GM12891 (cell line): ENCODE measurements at regions not wholly inside any gene's neighbourhood (a gene's known extent, or its start where the extent isn't known, plus 50 kb on each side); places are given as distances from the start of the nearest gene placed in this dataset.
"Not testable (repeated sequence)": the region's sequence is repeated elsewhere in the genome, so short reads cannot be mapped to it uniquely, and the experiment has no call there.

ENCODE experiments used
- PAX5 ChIP-seq: IDR thresholded peaks from 2 replicates; pipeline ENCODE4 v1.6.1; 2011; ENCODE audit warnings: low read length, moderate library complexity, mild to moderate bottlenecking; ENCODE audit not compliant: insufficient read depth, severe bottlenecking
- POLR2A ChIP-seq: IDR thresholded peaks from 2 replicates; pipeline ENCODE4 v1.6.1; 2011; ENCODE audit warnings: low read depth, low read length, control low read depth
- POLR2AphosphoS5 ChIP-seq: IDR thresholded peaks from 2 replicates; pipeline ENCODE4 v1.6.1; 2011; ENCODE audit warnings: low read depth, low read length, control low read depth
- SPI1 ChIP-seq: IDR thresholded peaks from 2 replicates; pipeline ENCODE4 v1.6.1; 2011; ENCODE audit warnings: low read depth, low read length, control low read depth
- TAF1 ChIP-seq: IDR thresholded peaks from 2 replicates; pipeline ENCODE4 v1.6.1; 2011; ENCODE audit warnings: low read depth, low read length, control low read depth

- not testable (repeated sequence) for TF ChIP-seq TAF1, POLR2A, POLR2AphosphoS5, SPI1, PAX5
Observed at GRCh38 chr12:31182571-31182970, 108.9 kb downstream of the DDX11 start.
